ENCODE measurements at regions not wholly inside any gene's neighbourhood (a gene's known extent, or its start where the extent isn't known, plus 50 kb on each side); places are given as distances from the start of the nearest gene placed in this dataset.

GRCh38 chr5:174359071-174359470, 313.6 kb downstream of the NSG2 start:
- intact Hi-C loops (cut with micrococcal nuclease), result no loop called here
- no peak overlapping the region for H3K4me2 ChIP-seq (replicated peaks; ENCODE audit: extremely low read depth, low read length, poor library complexity, severe bottlenecking)
- no peak overlapping the region for H3K27ac Mint-ChIP-seq

GRCh38 chr5:174362514-174362913, 317.0 kb downstream of the NSG2 start:
- H3K27me3 ChIP-seq (ENCODE audit: control insufficient read depth in 2 of 2, insufficient read depth in 2 of 2, low read length in 2 of 2), result no peaks in the 10 kb centered on the region
- H3K36me3 Mint-ChIP-seq, result no peaks in the 10 kb centered on the region
- H3K9me3 Mint-ChIP-seq, result peaks cover 3 to 15% (median 5%) of the 10 kb centered on the region in 7 donors
- H3K27me3 Mint-ChIP-seq (ENCODE audit: low read depth in 3 of 3), result peaks cover 1 to 6% (median 2%) of the 10 kb centered on the region in 3 donors
- WGBS (ENCODE audit: insufficient coverage), result 100% methylated on average over 1 of the region's 2 CpGs
- DNase-seq, result no peak
- H3K79me2 ChIP-seq (ENCODE audit: insufficient read depth, low read length), result no peaks in the 10 kb centered on the region
- H2AFZ ChIP-seq (ENCODE audit: insufficient read depth, low read depth, low read length, poor library complexity, severe bottlenecking), result no peak overlapping the region
- no peak overlapping the region for H3K27ac Mint-ChIP-seq
- no peaks in the 10 kb centered on the region for H3K4me1 ChIP-seq (ENCODE audit: control insufficient read depth in 1 of 2, insufficient read depth in 2 of 2, low read length in 2 of 2)
- H3K27ac ChIP-seq (ENCODE audit: low read depth in 1 of 2, low read length in 2 of 2), result no peak overlapping the region
- no peaks in the 10 kb centered on the region for H3K4me1 Mint-ChIP-seq
- peaks cover 0 to 5% of the 10 kb centered on the region in 2 donors for H3K9me3 ChIP-seq (replicated peaks in 1 of 2; ENCODE audit: control insufficient read depth in 1 of 2, insufficient read depth in 1 of 2, low read length in 2 of 2)
- no peaks in the 10 kb centered on the region for H4K20me1 ChIP-seq (ENCODE audit: insufficient read depth, low read length)
- no peak overlapping the region for H3K4me3 Mint-ChIP-seq
- no peak overlapping the region for H3K4me2 ChIP-seq (replicated peaks; ENCODE audit: extremely low read depth, low read length, poor library complexity, severe bottlenecking)
- intact Hi-C loops (cut with micrococcal nuclease), result no loop called here
- no peaks in the 10 kb centered on the region for H3K36me3 ChIP-seq (replicated peaks in 1 of 2; ENCODE audit: control insufficient read depth in 1 of 2, insufficient read depth in 2 of 2, low read length in 2 of 2)
- H3K4me3 ChIP-seq (replicated peaks in 1 of 3; ENCODE audit: low read depth in 2 of 3, low read length in 3 of 3), result no peak overlapping the region
- H3K9ac ChIP-seq (ENCODE audit: insufficient read depth, low read length, poor library complexity, severe bottlenecking), result no peak overlapping the region
- no peak for TF ChIP-seq CTCF (IDR thresholded peaks at IDR 0.05)

More at GRCh38 chr5:174359071-174359470, 313.6 kb downstream of the NSG2 start:
- H4K20me1 ChIP-seq (ENCODE audit: insufficient read depth, low read length), result no peaks in the 10 kb centered on the region
- Mint-ChIP-seq H3K9me3 (peaks cover 2 to 9% (median 7%) of the 10 kb centered on the region in 7 donors), H3K4me3 (no peak overlapping the region), H3K4me1 (no peaks in the 10 kb centered on the region), H3K36me3 (no peaks in the 10 kb centered on the region), H3K27me3 (ENCODE audit: low read depth in 3 of 3) (peaks cover 0 to 6% (median 3%) of the 10 kb centered on the region in 3 donors)
- H3K79me2 ChIP-seq (ENCODE audit: insufficient read depth, low read length), result no peaks in the 10 kb centered on the region
- H3K9ac ChIP-seq (ENCODE audit: insufficient read depth, low read length, poor library complexity, severe bottlenecking), result no peak overlapping the region
- no peaks in the 10 kb centered on the region for H3K36me3 ChIP-seq (replicated peaks in 1 of 2; ENCODE audit: control insufficient read depth in 1 of 2, insufficient read depth in 2 of 2, low read length in 2 of 2)
- no peak for TF ChIP-seq CTCF (IDR thresholded peaks at IDR 0.05)
- no peaks in the 10 kb centered on the region for H3K27me3 ChIP-seq (ENCODE audit: control insufficient read depth in 2 of 2, insufficient read depth in 2 of 2, low read length in 2 of 2)
- no peaks in the 10 kb centered on the region for H3K4me1 ChIP-seq (ENCODE audit: control insufficient read depth in 1 of 2, insufficient read depth in 2 of 2, low read length in 2 of 2)
- no peaks in the 10 kb centered on the region for H3K9me3 ChIP-seq (replicated peaks in 1 of 2; ENCODE audit: control insufficient read depth in 1 of 2, insufficient read depth in 1 of 2, low read length in 2 of 2)
- no peak for DNase-seq
- H3K27ac ChIP-seq (ENCODE audit: low read depth in 1 of 2, low read length in 2 of 2), result no peak overlapping the region
- no peak overlapping the region for H3K4me3 ChIP-seq (replicated peaks in 1 of 3; ENCODE audit: low read depth in 2 of 3, low read length in 3 of 3)
- WGBS (ENCODE audit: insufficient coverage), result 90% methylated on average over 2 of the region's 4 CpGs
- no peak overlapping the region for H2AFZ ChIP-seq (ENCODE audit: insufficient read depth, low read depth, low read length, poor library complexity, severe bottlenecking)

Measured in CD14-positive monocyte (primary cell).